Vagina (tissue), 2 donors: ENCODE measurements at regions not wholly inside any gene's neighbourhood (a gene's known extent, or its start where the extent isn't known, plus 50 kb on each side); places are given as distances from the start of the nearest gene placed in this dataset.

Source experiments
- POLR2A ChIP-seq, 2 donors: fragments of 450-650 bp; IDR thresholded peaks; one replicate each; pipeline ENCODE4 v1.6.1; 2017; ENCODE audit warnings: antibody characterized with exemption in 2 of 2, mild to moderate bottlenecking in 2 of 2, moderate library complexity in 2 of 2
- TF ChIP-seq, protein P1 (sequence below), 3 experiments: fragments of 450-650 bp in 2 of 3; fragments of 200-600 bp in 1 of 3; sonication (generic) in 1 of 3; IDR thresholded peaks; one replicate each; pipeline ENCODE4 v1.5.1; 2017 to 2019; ENCODE audit warnings: antibody characterized with exemption in 3 of 3, mild to moderate bottlenecking in 2 of 3, moderate library complexity in 2 of 3

DNA sequence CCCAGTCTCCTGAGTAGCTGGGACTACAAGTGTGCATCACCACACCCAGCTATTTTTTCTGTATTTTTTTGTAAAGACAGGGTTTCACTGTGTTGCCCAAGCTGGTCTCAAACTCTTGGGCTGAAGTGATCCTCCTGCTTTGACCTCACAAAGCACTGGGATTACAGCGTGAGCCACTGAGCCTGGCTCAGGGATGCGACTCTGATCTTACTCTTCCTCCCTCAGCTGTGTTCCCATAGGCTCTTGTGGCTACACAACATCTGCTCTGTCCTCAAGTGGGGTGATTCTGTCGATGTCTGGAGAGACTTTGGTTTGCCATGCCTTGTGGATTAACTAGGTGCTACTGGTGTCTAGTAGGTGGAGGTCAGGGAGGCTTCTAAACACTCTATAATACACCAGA lies 127.0 kb upstream of the SERPIND1 start:
- TF ChIP-seq, protein P1, sequence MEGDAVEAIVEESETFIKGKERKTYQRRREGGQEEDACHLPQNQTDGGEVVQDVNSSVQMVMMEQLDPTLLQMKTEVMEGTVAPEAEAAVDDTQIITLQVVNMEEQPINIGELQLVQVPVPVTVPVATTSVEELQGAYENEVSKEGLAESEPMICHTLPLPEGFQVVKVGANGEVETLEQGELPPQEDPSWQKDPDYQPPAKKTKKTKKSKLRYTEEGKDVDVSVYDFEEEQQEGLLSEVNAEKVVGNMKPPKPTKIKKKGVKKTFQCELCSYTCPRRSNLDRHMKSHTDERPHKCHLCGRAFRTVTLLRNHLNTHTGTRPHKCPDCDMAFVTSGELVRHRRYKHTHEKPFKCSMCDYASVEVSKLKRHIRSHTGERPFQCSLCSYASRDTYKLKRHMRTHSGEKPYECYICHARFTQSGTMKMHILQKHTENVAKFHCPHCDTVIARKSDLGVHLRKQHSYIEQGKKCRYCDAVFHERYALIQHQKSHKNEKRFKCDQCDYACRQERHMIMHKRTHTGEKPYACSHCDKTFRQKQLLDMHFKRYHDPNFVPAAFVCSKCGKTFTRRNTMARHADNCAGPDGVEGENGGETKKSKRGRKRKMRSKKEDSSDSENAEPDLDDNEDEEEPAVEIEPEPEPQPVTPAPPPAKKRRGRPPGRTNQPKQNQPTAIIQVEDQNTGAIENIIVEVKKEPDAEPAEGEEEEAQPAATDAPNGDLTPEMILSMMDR (IDR thresholded peaks at IDR 0.05) = no peak
- TF ChIP-seq POLR2A (IDR thresholded peaks at IDR 0.05) = no peak
